ENCODE measurements at regions not wholly inside any gene's neighbourhood (a gene's known extent, or its start where the extent isn't known, plus 50 kb on each side); places are given as distances from the start of the nearest gene placed in this dataset.

DNA sequence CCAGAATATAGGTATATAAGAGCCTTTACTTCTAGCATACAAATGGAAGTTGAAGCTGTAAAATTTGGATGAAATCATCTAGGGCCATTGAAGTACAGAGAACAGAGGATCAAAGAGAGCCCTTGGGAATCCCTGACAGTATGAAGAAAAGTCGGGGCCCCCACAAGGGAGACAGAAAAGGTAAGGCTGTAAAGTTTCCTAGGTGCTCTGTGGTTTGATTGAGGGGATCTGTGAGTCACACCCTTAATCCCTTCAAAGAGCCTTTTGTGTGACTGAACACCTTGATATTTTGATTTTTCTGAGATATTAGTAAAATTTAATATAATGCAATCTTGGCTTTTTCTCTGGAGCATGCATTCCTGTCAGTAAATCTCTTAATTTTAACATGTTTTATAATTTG, 961.7 kb upstream of the TMEFF2 start:
- Histone ChIP-seq H2AFZ (ENCODE audit: insufficient read depth, low read depth, low read length, poor library complexity, severe bottlenecking) (no peak overlapping the region), H3K4me2 (replicated peaks; ENCODE audit: low read depth, low read length, poor library complexity, severe bottlenecking) (no peak overlapping the region), H3K79me2 (ENCODE audit: control insufficient read depth, insufficient read depth, low read length) (no peaks in the 10 kb centered on the region), H3K9ac (ENCODE audit: low read length) (no peak overlapping the region), H3K4me1 (ENCODE audit: control insufficient read depth in 2 of 2, insufficient read depth in 2 of 2, low read length in 2 of 2) (no peaks in the 10 kb centered on the region), H3K36me3 (replicated peaks in 1 of 2; ENCODE audit: control extremely low read depth in 1 of 2, control insufficient read depth in 1 of 2, extremely low read depth in 1 of 2, insufficient read depth in 2 of 2, low read length in 1 of 2) (no peaks in the 10 kb centered on the region), H3K27ac (ENCODE audit: low read length in 2 of 2) (no peak overlapping the region), H3K9me3 (ENCODE audit: control extremely low read depth in 1 of 3, control insufficient read depth in 2 of 3, insufficient read depth in 1 of 3, low read length in 2 of 3) (no peaks in the 10 kb centered on the region), H3K4me3 (ENCODE audit: control extremely low read depth in 1 of 5, extremely low read depth in 1 of 5, insufficient read depth in 1 of 5, low read depth in 2 of 5, low read length in 4 of 5) (no peak overlapping the region), H4K20me1 (ENCODE audit: control insufficient read depth, insufficient read depth, low read length, poor library complexity, severe bottlenecking) (no peaks in the 10 kb centered on the region), H3K27me3 (replicated peaks in 1 of 4; ENCODE audit: control extremely low read depth in 1 of 4, control insufficient read depth in 3 of 4, insufficient read depth in 4 of 4, low read length in 3 of 4) (no peaks in the 10 kb centered on the region)
- ChIA-PET CTCF (no interaction called here), POLR2A (no interaction called here)
- no peak for TF ChIP-seq EZH2 (IDR thresholded peaks at IDR 0.05; ENCODE audit: borderline replicate concordance, insufficient read depth, low read depth, low read length, poor library complexity, severe bottlenecking)
- TF ChIP-seq, protein P1, sequence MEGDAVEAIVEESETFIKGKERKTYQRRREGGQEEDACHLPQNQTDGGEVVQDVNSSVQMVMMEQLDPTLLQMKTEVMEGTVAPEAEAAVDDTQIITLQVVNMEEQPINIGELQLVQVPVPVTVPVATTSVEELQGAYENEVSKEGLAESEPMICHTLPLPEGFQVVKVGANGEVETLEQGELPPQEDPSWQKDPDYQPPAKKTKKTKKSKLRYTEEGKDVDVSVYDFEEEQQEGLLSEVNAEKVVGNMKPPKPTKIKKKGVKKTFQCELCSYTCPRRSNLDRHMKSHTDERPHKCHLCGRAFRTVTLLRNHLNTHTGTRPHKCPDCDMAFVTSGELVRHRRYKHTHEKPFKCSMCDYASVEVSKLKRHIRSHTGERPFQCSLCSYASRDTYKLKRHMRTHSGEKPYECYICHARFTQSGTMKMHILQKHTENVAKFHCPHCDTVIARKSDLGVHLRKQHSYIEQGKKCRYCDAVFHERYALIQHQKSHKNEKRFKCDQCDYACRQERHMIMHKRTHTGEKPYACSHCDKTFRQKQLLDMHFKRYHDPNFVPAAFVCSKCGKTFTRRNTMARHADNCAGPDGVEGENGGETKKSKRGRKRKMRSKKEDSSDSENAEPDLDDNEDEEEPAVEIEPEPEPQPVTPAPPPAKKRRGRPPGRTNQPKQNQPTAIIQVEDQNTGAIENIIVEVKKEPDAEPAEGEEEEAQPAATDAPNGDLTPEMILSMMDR (IDR thresholded peaks at IDR 0.05) = no peak
- ATAC-seq (ENCODE audit: low read depth) (no peak), DNase-seq (no peak)
- Mint-ChIP-seq H3K4me1 (no peaks in the 10 kb centered on the region), H3K27me3 (no peaks in the 10 kb centered on the region), H3K4me3 (no peak overlapping the region), H3K9me3 (ENCODE audit: insufficient read depth) (no peaks in the 10 kb centered on the region), H3K27ac (no peak overlapping the region)
- WGBS (ENCODE audit: insufficient coverage) = no CpG with 5 or more reads among the region's 1 CpG
- intact Hi-C loops (cut with micrococcal nuclease) = no loop called here

DNA sequence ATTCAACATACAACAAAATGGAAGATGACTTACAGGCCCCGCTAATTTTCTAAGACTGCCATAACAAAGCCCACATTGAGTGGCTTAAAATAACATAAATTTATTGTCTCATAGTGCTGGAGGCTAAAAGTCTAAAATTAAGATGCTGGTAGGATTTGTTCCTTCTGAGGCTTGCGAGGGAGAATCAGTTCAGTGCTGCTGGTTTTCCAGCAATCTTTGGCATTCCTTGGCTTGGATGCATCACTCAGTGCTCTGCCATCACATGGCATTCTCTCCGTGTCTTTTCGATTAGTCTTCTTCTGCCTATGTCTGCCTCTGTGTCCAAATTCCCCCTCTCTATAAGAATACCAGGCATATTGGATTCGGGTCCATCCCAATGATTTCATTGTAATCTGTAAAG, 959.3 kb upstream of the TMEFF2 start:
- no peaks in the 10 kb centered on the region for H3K4me1 Mint-ChIP-seq
- Histone ChIP-seq H2AFZ (ENCODE audit: insufficient read depth, low read depth, low read length, poor library complexity, severe bottlenecking) (no peak overlapping the region), H3K9ac (ENCODE audit: low read length) (no peak overlapping the region), H3K4me2 (replicated peaks; ENCODE audit: low read depth, low read length, poor library complexity, severe bottlenecking) (no peak overlapping the region), H3K9me3 (ENCODE audit: control extremely low read depth in 1 of 3, control insufficient read depth in 2 of 3, insufficient read depth in 1 of 3, low read length in 2 of 3) (no peaks in the 10 kb centered on the region), H3K27me3 (replicated peaks in 1 of 4; ENCODE audit: control extremely low read depth in 1 of 4, control insufficient read depth in 3 of 4, insufficient read depth in 4 of 4, low read length in 3 of 4) (no peaks in the 10 kb centered on the region), H3K27ac (ENCODE audit: low read length in 2 of 2) (no peak overlapping the region), H3K36me3 (replicated peaks in 1 of 2; ENCODE audit: control extremely low read depth in 1 of 2, control insufficient read depth in 1 of 2, extremely low read depth in 1 of 2, insufficient read depth in 2 of 2, low read length in 1 of 2) (no peaks in the 10 kb centered on the region), H3K4me3 (ENCODE audit: control extremely low read depth in 1 of 5, extremely low read depth in 1 of 5, insufficient read depth in 1 of 5, low read depth in 2 of 5, low read length in 4 of 5) (no peak overlapping the region), H3K79me2 (ENCODE audit: control insufficient read depth, insufficient read depth, low read length) (no peaks in the 10 kb centered on the region), H3K4me1 (ENCODE audit: control insufficient read depth in 2 of 2, insufficient read depth in 2 of 2, low read length in 2 of 2) (no peaks in the 10 kb centered on the region), H4K20me1 (ENCODE audit: control insufficient read depth, insufficient read depth, low read length, poor library complexity, severe bottlenecking) (no peaks in the 10 kb centered on the region)
- intact Hi-C loops (cut with micrococcal nuclease) = no loop called here
- TF ChIP-seq, protein P1 (IDR thresholded peaks at IDR 0.05) = no peak
- no peak for TF ChIP-seq EZH2 (IDR thresholded peaks at IDR 0.05; ENCODE audit: borderline replicate concordance, insufficient read depth, low read depth, low read length, poor library complexity, severe bottlenecking)
- DNase-seq (no peak), ATAC-seq (ENCODE audit: low read depth) (no peak)
- H3K4me3 Mint-ChIP-seq = no peak overlapping the region
- no peak overlapping the region for H3K27ac Mint-ChIP-seq
- H3K27me3 Mint-ChIP-seq = no peaks in the 10 kb centered on the region
- POLR2A ChIA-PET = no interaction called here
- 90% methylated on average over 2 of the region's 5 CpGs for WGBS (ENCODE audit: insufficient coverage)
- H3K9me3 Mint-ChIP-seq (ENCODE audit: insufficient read depth) = no peaks in the 10 kb centered on the region
- CTCF ChIA-PET = no interaction called here

Data from B cell (primary cell).